ENCODE measurements at regions not wholly inside any gene's neighbourhood (a gene's known extent, or its start where the extent isn't known, plus 50 kb on each side); places are given as distances from the start of the nearest gene placed in this dataset.
A peak's percentile ranks its signal among the peaks of the same experiment; 100 is the strongest.

DNA sequence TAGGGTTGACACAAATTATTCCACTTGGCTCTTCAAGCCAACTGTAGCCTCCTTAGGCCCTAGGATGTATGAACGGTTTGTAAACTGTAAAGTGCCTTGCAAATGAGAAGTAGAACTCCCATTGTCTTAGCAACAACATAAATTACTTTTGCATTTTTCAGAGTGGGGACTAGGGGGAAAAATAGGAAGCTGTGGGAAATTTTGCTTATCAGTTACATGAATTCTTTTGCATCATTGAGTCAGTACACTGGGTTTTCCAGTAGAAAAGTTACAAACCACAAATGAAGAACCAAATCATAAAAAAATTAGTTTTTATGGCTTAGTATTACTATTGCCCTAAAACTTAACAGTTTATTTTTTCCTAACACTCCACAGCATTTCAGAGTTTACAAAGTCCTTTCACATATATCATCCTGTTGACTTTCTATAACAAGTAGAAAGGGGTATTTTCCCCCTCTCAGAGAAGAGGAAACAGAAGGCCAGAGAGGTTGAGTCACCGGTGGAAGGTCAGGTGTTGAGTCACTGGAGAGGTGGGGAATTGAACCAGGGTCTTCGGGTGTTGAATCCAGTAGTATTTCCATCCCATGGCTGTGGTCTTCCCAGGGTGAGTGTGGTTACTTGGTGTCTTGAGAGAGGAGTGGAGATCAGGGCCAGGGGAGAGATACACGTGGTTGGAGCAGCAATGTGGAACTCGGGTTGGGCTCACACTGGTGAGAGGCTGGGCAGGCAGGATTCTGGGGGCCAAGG is 71.9 kb upstream of the USP24 start:
- TF ChIP-seq CTCF (IDR thresholded peaks at IDR 0.05; ENCODE audit: low read depth, low read length, missing control alignments), result no peak
- DNase-seq (ENCODE audit: low read depth), result no peak
- no peak overlapping the region for H3K4me3 ChIP-seq (ENCODE audit: low read depth, low read length)

- TF ChIP-seq CTCF (IDR thresholded peaks at IDR 0.05; ENCODE audit: low read depth, low read length, missing control alignments), result no peak
- H3K4me3 ChIP-seq (ENCODE audit: low read depth, low read length), result no peak overlapping the region
- no peak for DNase-seq (ENCODE audit: low read depth)
Measured at GRCh38 chr1:55285834-55286233, 70.7 kb upstream of the USP24 start.

DNA sequence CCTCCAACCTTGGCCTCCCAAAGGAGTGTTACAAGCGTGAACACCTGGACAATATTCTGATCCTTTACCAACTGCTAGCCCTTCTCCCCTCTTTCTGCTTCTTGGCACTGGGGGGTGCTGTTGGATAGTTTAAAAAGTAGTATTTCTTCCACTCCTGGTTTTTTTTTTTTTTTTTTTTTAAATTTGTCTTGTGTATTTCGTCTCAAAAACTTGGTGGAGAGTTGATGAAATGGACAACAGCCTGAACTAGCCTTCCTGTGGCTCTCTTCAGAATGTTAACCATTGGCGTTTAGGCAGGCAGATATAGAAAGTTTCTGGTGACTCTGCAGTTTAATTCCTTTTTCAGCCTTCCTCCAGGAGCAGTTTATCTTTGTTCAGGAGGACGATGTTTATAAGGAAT is 69.7 kb upstream of the USP24 start:
- H3K4me3 ChIP-seq (ENCODE audit: low read depth, low read length), result no peak overlapping the region
- DNase-seq (ENCODE audit: low read depth), result no peak
- peak; percentile 52 for TF ChIP-seq CTCF (IDR thresholded peaks at IDR 0.05; ENCODE audit: low read depth, low read length, missing control alignments)

- no peak for DNase-seq (ENCODE audit: low read depth)
- no peak for TF ChIP-seq CTCF (IDR thresholded peaks at IDR 0.05; ENCODE audit: low read depth, low read length, missing control alignments)
- H3K4me3 ChIP-seq (ENCODE audit: low read depth, low read length), result no peak overlapping the region
Measured at GRCh38 chr1:55282058-55282457, 66.9 kb upstream of the USP24 start.

GRCh38 chr1:55280731-55281130 is 65.6 kb upstream of the USP24 start:
- DNase-seq (ENCODE audit: low read depth), result no peak
- TF ChIP-seq CTCF (IDR thresholded peaks at IDR 0.05; ENCODE audit: low read depth, low read length, missing control alignments), result no peak
- no peak overlapping the region for H3K4me3 ChIP-seq (ENCODE audit: low read depth, low read length)

DNA sequence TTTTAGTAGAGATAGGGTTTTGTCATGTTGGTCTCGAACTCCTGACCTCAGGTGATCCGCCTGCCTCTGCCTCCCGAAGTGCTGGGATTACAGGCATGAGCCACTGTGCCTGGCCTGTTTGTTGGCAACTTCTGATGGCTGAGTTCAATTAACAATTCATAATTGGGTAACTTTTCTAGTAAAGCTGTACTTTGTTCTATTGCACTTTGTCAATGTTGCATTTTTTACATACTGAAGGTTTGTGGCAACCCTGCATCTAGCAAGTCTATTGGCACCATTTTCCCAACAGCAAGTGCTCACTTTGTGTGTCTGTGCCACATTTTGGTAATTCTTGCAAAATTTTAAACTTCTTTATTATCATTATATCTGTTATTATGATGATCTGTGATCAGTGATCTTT is 64.5 kb upstream of the USP24 start:
- no peak for DNase-seq (ENCODE audit: low read depth)
- no peak overlapping the region for H3K4me3 ChIP-seq (ENCODE audit: low read depth, low read length)
- TF ChIP-seq CTCF (IDR thresholded peaks at IDR 0.05; ENCODE audit: low read depth, low read length, missing control alignments), result no peak

GRCh38 chr1:55278378-55278777 is 63.2 kb upstream of the USP24 start:
- H3K4me3 ChIP-seq (ENCODE audit: low read depth, low read length), result no peak overlapping the region
- no peak for DNase-seq (ENCODE audit: low read depth)
- no peak for TF ChIP-seq CTCF (IDR thresholded peaks at IDR 0.05; ENCODE audit: low read depth, low read length, missing control alignments)

Measured in GM12864 (cell line).